ENCODE measurements at regions not wholly inside any gene's neighbourhood (a gene's known extent, or its start where the extent isn't known, plus 50 kb on each side); places are given as distances from the start of the nearest gene placed in this dataset.
"Not testable (repeated sequence)": the region's sequence is repeated elsewhere in the genome, so short reads cannot be mapped to it uniquely, and the experiment has no call there.

GRCh38 chr4:159867673-159868072 lies 764.8 kb downstream of the RAPGEF2 start:
- Histone ChIP-seq H2AFZ (ENCODE audit: low read depth, low read length, poor library complexity, severe bottlenecking) (no peak overlapping the region), H3K4me1 (ENCODE audit: control insufficient read depth in 1 of 2, insufficient read depth in 2 of 2, low read length in 2 of 2) (no peaks in the 10 kb centered on the region), H3K4me2 (ENCODE audit: low read length) (no peak overlapping the region), H3K9me2 (ENCODE audit: insufficient read depth) (no peaks in the 10 kb centered on the region), H3K36me3 (ENCODE audit: control insufficient read depth in 1 of 2, insufficient read depth in 2 of 2, low read length in 2 of 2) (no peaks in the 10 kb centered on the region), H3K4me3 (replicated peaks in 1 of 2; ENCODE audit: low read depth in 1 of 2, low read length in 2 of 2) (no peak overlapping the region), H3K79me2 (ENCODE audit: insufficient read depth, low read length) (no peaks in the 10 kb centered on the region), H3K9me3 (ENCODE audit: control insufficient read depth in 1 of 2, insufficient read depth in 1 of 2, low read depth in 1 of 2, low read length in 2 of 2) (no peaks in the 10 kb centered on the region), H3K9ac (ENCODE audit: low read length) (no peak overlapping the region), H3K27me3 (ENCODE audit: insufficient read depth, low read length) (no peaks in the 10 kb centered on the region), H3K27ac (ENCODE audit: low read depth, low read length) (no peak overlapping the region), H4K20me1 (ENCODE audit: insufficient read depth) (no peaks in the 10 kb centered on the region)
- intact Hi-C loops (cut with micrococcal nuclease), result no loop called here
- ChIA-PET RAD21 (ENCODE audit: low non-redundant PET in 1 of 2, low total read pairs in 2 of 2, uncharacterized antibody in 2 of 2, unreplicated experiment in 2 of 2) (no interaction called here), POLR2A (no interaction called here), CTCF (no interaction called here)
- ATAC-seq, result no peak
- no peak for TF ChIP-seq RAD21 (IDR thresholded peaks at IDR 0.05; ENCODE audit: low read depth)
- no TSS peak for BruUV-seq (replicated peaks)
- no peak for DNase-seq (ENCODE audit: low read depth, low spot score)

GRCh38 chr4:159868936-159869335 lies 766.1 kb downstream of the RAPGEF2 start:
- H3K4me3 ChIP-seq (replicated peaks in 1 of 2; ENCODE audit: low read depth in 1 of 2, low read length in 2 of 2); H3K4me2 ChIP-seq (ENCODE audit: low read length); H3K36me3 ChIP-seq (ENCODE audit: control insufficient read depth in 1 of 2, insufficient read depth in 2 of 2, low read length in 2 of 2); H2AFZ ChIP-seq (ENCODE audit: low read depth, low read length, poor library complexity, severe bottlenecking); POLR2A ChIA-PET; RAD21 ChIA-PET (ENCODE audit: low non-redundant PET in 1 of 2, low total read pairs in 2 of 2, uncharacterized antibody in 2 of 2, unreplicated experiment in 2 of 2); intact Hi-C loops (cut with micrococcal nuclease); CTCF ChIA-PET; H3K9ac ChIP-seq (ENCODE audit: low read length); H3K27ac ChIP-seq (ENCODE audit: low read depth, low read length); H3K9me3 ChIP-seq (ENCODE audit: control insufficient read depth in 1 of 2, insufficient read depth in 1 of 2, low read depth in 1 of 2, low read length in 2 of 2); H3K9me2 ChIP-seq (ENCODE audit: insufficient read depth); BruUV-seq (replicated peaks); H3K79me2 ChIP-seq (ENCODE audit: insufficient read depth, low read length); DNase-seq (ENCODE audit: low read depth, low spot score); ATAC-seq; H3K27me3 ChIP-seq (ENCODE audit: insufficient read depth, low read length); H4K20me1 ChIP-seq (ENCODE audit: insufficient read depth); H3K4me1 ChIP-seq (ENCODE audit: control insufficient read depth in 1 of 2, insufficient read depth in 2 of 2, low read length in 2 of 2): not testable (repeated sequence)

DNA sequence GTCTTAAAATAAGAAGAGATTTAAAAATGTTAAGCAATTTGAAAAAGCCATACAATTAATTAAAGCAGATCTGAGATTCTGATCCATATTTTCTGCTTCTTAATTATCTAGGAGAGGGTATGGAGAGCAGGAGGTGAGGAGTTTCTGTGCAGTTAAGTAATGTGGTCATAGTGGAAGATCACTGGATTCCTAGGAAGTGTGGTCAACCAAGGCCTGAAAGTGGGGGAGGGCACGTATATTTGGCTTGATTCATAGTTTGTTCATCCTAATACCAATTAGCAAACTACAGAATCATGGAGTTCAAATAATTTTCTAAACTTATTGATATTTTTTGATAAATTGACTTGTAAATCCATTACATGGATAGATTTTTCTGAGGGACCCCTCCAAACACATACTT lies 768.3 kb downstream of the RAPGEF2 start:
- H3K9me2 ChIP-seq (ENCODE audit: insufficient read depth), result no peaks in the 10 kb centered on the region
- POLR2A ChIA-PET, result no interaction called here
- no peaks in the 10 kb centered on the region for H3K4me1 ChIP-seq (ENCODE audit: control insufficient read depth in 1 of 2, insufficient read depth in 2 of 2, low read length in 2 of 2)
- H2AFZ ChIP-seq (ENCODE audit: low read depth, low read length, poor library complexity, severe bottlenecking), result no peak overlapping the region
- no peaks in the 10 kb centered on the region for H3K79me2 ChIP-seq (ENCODE audit: insufficient read depth, low read length)
- CTCF ChIA-PET, result no interaction called here
- RAD21 ChIA-PET (ENCODE audit: low non-redundant PET in 1 of 2, low total read pairs in 2 of 2, uncharacterized antibody in 2 of 2, unreplicated experiment in 2 of 2), result no interaction called here
- H3K4me2 ChIP-seq (ENCODE audit: low read length), result no peak overlapping the region
- H3K36me3 ChIP-seq (ENCODE audit: control insufficient read depth in 1 of 2, insufficient read depth in 2 of 2, low read length in 2 of 2), result no peaks in the 10 kb centered on the region
- no peak overlapping the region for H3K9ac ChIP-seq (ENCODE audit: low read length)
- TF ChIP-seq RAD21 (IDR thresholded peaks at IDR 0.05; ENCODE audit: low read depth) (no peak), CEBPB (IDR thresholded peaks at IDR 0.05; ENCODE audit: low read depth) (no peak), ZNF274 (IDR thresholded peaks at IDR 0.05; ENCODE audit: low read depth, low read length) (no peak), POLR2A (IDR thresholded peaks at IDR 0.05; ENCODE audit: borderline replicate concordance, extremely low read depth, insufficient read depth, insufficient read length) (no peak), EZH2phosphoT487 (IDR thresholded peaks at IDR 0.05; ENCODE audit: borderline replicate concordance) (no peak), ATF3 (IDR thresholded peaks at IDR 0.05) (no peak), ELF1 (IDR thresholded peaks at IDR 0.05; ENCODE audit: borderline replicate concordance, low read depth) (no peak), CBX3 (IDR thresholded peaks at IDR 0.05; ENCODE audit: low read depth) (no peak), JUND (IDR thresholded peaks at IDR 0.05) (no peak), ZBTB33 (IDR thresholded peaks at IDR 0.05; ENCODE audit: extremely low read depth, insufficient replicate concordance, low read length) (no peak), TCF7L2 (IDR thresholded peaks at IDR 0.05; ENCODE audit: borderline replicate concordance, extremely low read depth, insufficient read depth, insufficient read length) (no peak), ZFX (IDR thresholded peaks at IDR 0.05) (no peak)
- TF ChIP-seq, protein P1, sequence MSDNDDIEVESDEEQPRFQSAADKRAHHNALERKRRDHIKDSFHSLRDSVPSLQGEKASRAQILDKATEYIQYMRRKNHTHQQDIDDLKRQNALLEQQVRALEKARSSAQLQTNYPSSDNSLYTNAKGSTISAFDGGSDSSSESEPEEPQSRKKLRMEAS (IDR thresholded peaks at IDR 0.05), result no peak
- no peak overlapping the region for H3K4me3 ChIP-seq (replicated peaks in 1 of 2; ENCODE audit: low read depth in 1 of 2, low read length in 2 of 2)
- ATAC-seq, result no peak
- no peak for DNase-seq (ENCODE audit: low read depth, low spot score)
- BruUV-seq (replicated peaks), result no TSS peak
- intact Hi-C loops (cut with micrococcal nuclease), result no loop called here
- no peaks in the 10 kb centered on the region for H3K27me3 ChIP-seq (ENCODE audit: insufficient read depth, low read length)
- no peaks in the 10 kb centered on the region for H3K9me3 ChIP-seq (ENCODE audit: control insufficient read depth in 1 of 2, insufficient read depth in 1 of 2, low read depth in 1 of 2, low read length in 2 of 2)
- no peak overlapping the region for H3K27ac ChIP-seq (ENCODE audit: low read depth, low read length)
- H4K20me1 ChIP-seq (ENCODE audit: insufficient read depth), result no peaks in the 10 kb centered on the region

Data from HCT116 (cell line).